GM12878 (cell line): ENCODE measurements at regions not wholly inside any gene's neighbourhood (a gene's known extent, or its start where the extent isn't known, plus 50 kb on each side); places are given as distances from the start of the nearest gene placed in this dataset.

ENCODE experiments used
- ATAC-seq: fragments of 200-7000 bp; cut with Tn5 transposase; 3 replicates; pipeline ENCODE4 v1.9.1; 2020; ENCODE audit warnings: mild to moderate bottlenecking, moderate library complexity
- BruUV-seq: library from RNA; stranded (reverse); fragments of 400-500 nt; replicated peaks from 2 replicates; lab custom pipeline; 2021; lab: Mats Ljungman, UMichigan
- CTCF ChIA-PET: fragments of 300-600 bp; sonication (Branson Sonifier 250); formaldehyde crosslinking; extraction: SDS; loops from one replicate; lab custom pipeline; 2021; ENCODE audit warnings: inconsistent platforms; lab: Yijun Ruan, JAX
- POLR2A ChIA-PET: fragments of 350-600 bp; formaldehyde crosslinking; extraction: SDS; loops from one replicate; lab custom pipeline; 2021; ENCODE audit warnings: inconsistent platforms; lab: Charles Lee
- RAD21 ChIA-PET: fragments of 300-600 bp; sonication (Branson Sonifier 250); formaldehyde crosslinking; loops from one replicate; lab custom pipeline; 2023; ENCODE audit warnings: antibody characterized with exemption; ENCODE audit not compliant: unreplicated experiment; lab: Charles Lee
- SMC1A ChIA-PET: fragments of 300-600 bp; sonication (Branson Sonifier 250); formaldehyde crosslinking; loops from one replicate; lab custom pipeline; 2023; ENCODE audit not compliant: unreplicated experiment, uncharacterized antibody; lab: Charles Lee
- DNase-seq: peaks from one replicate; pipeline ENCODE4 v3.0.0-alpha.2; 2011; ENCODE audit warnings: low read depth, low spot score
- FAIRE-seq: peaks from 3 replicates; lab custom pipeline; 2011; peaks lifted over from hg19 to GRCh38; lab: Jason Lieb, UNC
- H2AFZ ChIP-seq: 2 replicates; pipeline ENCODE4 v1.6.0; 2011; ENCODE audit warnings: low read depth, low read length, control low read depth; ENCODE audit not compliant: control insufficient read depth
- H3K27ac ChIP-seq: 2 replicates; pipeline ENCODE4 v1.5.1; 2011; ENCODE audit warnings: control low read depth; ENCODE audit not compliant: control insufficient read depth, insufficient read depth
- H3K27me3 ChIP-seq, 2 experiments: replicated peaks in 1 of 2; 2 replicates each; pipeline versions ENCODE4 v1.6.0 to v1.6.1; 2011; ENCODE audit warnings: low read length in 1 of 2; ENCODE audit not compliant: control insufficient read depth in 2 of 2, insufficient read depth in 2 of 2
- H3K36me3 ChIP-seq, 2 experiments: 2 replicates each; pipeline ENCODE4 v1.5.1; 2011; ENCODE audit warnings: low read length in 1 of 2; ENCODE audit not compliant: control insufficient read depth in 2 of 2, insufficient read depth in 2 of 2
- H3K4me1 ChIP-seq: 2 replicates; pipeline ENCODE4 v1.6.1; 2011; ENCODE audit warnings: mild to moderate bottlenecking, low read length, moderate library complexity, mixed read lengths; ENCODE audit not compliant: control insufficient read depth, insufficient read depth
- H3K4me2 ChIP-seq: 2 replicates; pipeline ENCODE4 v1.6.0; 2011; ENCODE audit warnings: control low read depth; ENCODE audit not compliant: control insufficient read depth, insufficient read depth
- H3K4me3 ChIP-seq: fragments of 200-600 bp; sonication (generic); 2 replicates; pipeline ENCODE4 v1.5.1; 2016
- H3K79me2 ChIP-seq: 2 replicates; pipeline ENCODE4 v1.6.0; 2011; ENCODE audit warnings: low read length; ENCODE audit not compliant: control insufficient read depth, insufficient read depth
- H3K9ac ChIP-seq: 2 replicates; pipeline ENCODE4 v1.8.0; 2011; ENCODE audit warnings: low read length, control low read depth, mixed read lengths; ENCODE audit not compliant: control insufficient read depth, insufficient read depth
- H3K9me3 ChIP-seq: replicated peaks from 3 replicates; pipeline ENCODE4 v1.5.1; 2011; ENCODE audit warnings: mild to moderate bottlenecking, low read length; ENCODE audit not compliant: control insufficient read depth, insufficient read depth
- H4K20me1 ChIP-seq: 2 replicates; pipeline ENCODE4 v1.6.0; 2011; ENCODE audit not compliant: control insufficient read depth, insufficient read depth
- BMI1 ChIP-seq: fragments of 450-650 bp; IDR thresholded peaks from 2 replicates; pipeline ENCODE4 v1.6.1; 2016; ENCODE audit warnings: mild to moderate bottlenecking, moderate library complexity, borderline replicate concordance
- CEBPZ ChIP-seq: fragments of 150-350 bp; IDR thresholded peaks from 2 replicates; pipeline ENCODE4 v1.6.1; 2016; ENCODE audit warnings: low read depth, low read length
- CREB1 ChIP-seq: IDR thresholded peaks from 2 replicates; pipeline ENCODE4 v1.6.1; 2012; ENCODE audit warnings: low read depth, mild to moderate bottlenecking, inconsistent platforms
- HCFC1 ChIP-seq: fragments of 150-350 bp; IDR thresholded peaks from 2 replicates; pipeline ENCODE4 v1.6.1; 2014; ENCODE audit warnings: low read length
- PRDM15 ChIP-seq: fragments of 450-650 bp; formaldehyde crosslinking; IDR thresholded peaks from 2 replicates; pipeline ENCODE4 v1.4.0; 2020; ENCODE audit warnings: mild to moderate bottlenecking, moderate library complexity
- RAD51 ChIP-seq: fragments of 450-650 bp; IDR thresholded peaks from 2 replicates; pipeline ENCODE4 v1.6.1; 2016; ENCODE audit warnings: moderate library complexity, mild to moderate bottlenecking, inconsistent platforms
- RBBP5 ChIP-seq: fragments of 200-600 bp; sonication (generic); conservative IDR thresholded peaks from 2 replicates; pipeline ENCODE4 v1.6.1; 2016
- RUNX3 ChIP-seq: IDR thresholded peaks from 2 replicates; pipeline ENCODE4 v1.6.1; 2012; ENCODE audit warnings: low read length, inconsistent platforms
- SMAD5 ChIP-seq: IDR thresholded peaks from 2 replicates; pipeline ENCODE4 v1.6.1; 2016; ENCODE audit warnings: antibody characterized with exemption, low read depth
- ZBED1 ChIP-seq: IDR thresholded peaks from 2 replicates; pipeline ENCODE4 v1.6.1; 2016; ENCODE audit warnings: borderline replicate concordance
- ZBTB11 ChIP-seq: fragments of 450-650 bp; formaldehyde crosslinking; IDR thresholded peaks from 2 replicates; pipeline ENCODE4 v1.5.0; 2022; ENCODE audit warnings: mild to moderate bottlenecking, missing genetic modification characterization
- WGBS: methylation state at CpG from one replicate; pipeline ENCODE4 v1.1.6; 2016; ENCODE audit warnings: low lambda C conversion rate; ENCODE audit not compliant: insufficient replicate concordance, insufficient coverage; ENCODE audit errors: missing lambda C conversion rate; 5-methylcytosine and 5-hydroxymethylcytosine counted together
- in situ Hi-C: fragments of 300-500 bp; cut with MboI; formaldehyde crosslinking; loops from 9 replicates; pipeline ENCODE4 v1.14.3; 2018; ENCODE audit warnings: mixed read lengths
- intact Hi-C: fragments of 100-400 bp; cut with micrococcal nuclease; formaldehyde crosslinking; loops from one replicate; pipeline ENCODE4 v1.14.2; 2022; ENCODE audit not compliant: unreplicated experiment
- TF ChIP-seq, protein P1 (sequence below): IDR thresholded peaks from 2 replicates; pipeline ENCODE4 v1.6.1; 2012; ENCODE audit warnings: mild to moderate bottlenecking, low read depth, low read length

- no TSS peak for BruUV-seq
- no peaks in the 10 kb centered on the region for H4K20me1 ChIP-seq
- H3K27ac ChIP-seq: no peak overlapping the region
- intact Hi-C loops (no loop called here), in situ Hi-C loops (no loop called here)
- H3K79me2 ChIP-seq: no peaks in the 10 kb centered on the region
- no peak overlapping the region for H3K4me3 ChIP-seq
- no peaks in the 10 kb centered on the region for H3K4me1 ChIP-seq
- DNase-seq: no peak
- CTCF ChIA-PET: no interaction called here
- POLR2A ChIA-PET: no interaction called here
- RAD21 ChIA-PET: no interaction called here
- H3K36me3 ChIP-seq: no peaks in the 10 kb centered on the region
- no peaks in the 10 kb centered on the region for H3K9me3 ChIP-seq
- no peak overlapping the region for H3K9ac ChIP-seq
- no peak overlapping the region for H3K4me2 ChIP-seq
- H3K27me3 ChIP-seq: no peaks in the 10 kb centered on the region
- no peak for FAIRE-seq
- H2AFZ ChIP-seq: no peak overlapping the region
- WGBS: 19% methylated on average over 4 of the region's 4 CpGs
- ATAC-seq: no peak
- SMC1A ChIA-PET: no interaction called here
- TF ChIP-seq RBBP5: no peak
- TF ChIP-seq SMAD5: no peak
- no peak for TF ChIP-seq RAD51
- no peak for TF ChIP-seq CEBPZ
- no peak for TF ChIP-seq ZBED1
- no peak for TF ChIP-seq BMI1
- no peak for TF ChIP-seq RUNX3
- no peak for TF ChIP-seq HCFC1
- no peak for TF ChIP-seq PRDM15 (CRISPR knock-in tag)
- TF ChIP-seq ZBTB11 (CRISPR knock-in tag): no peak
- TF ChIP-seq, protein P1, sequence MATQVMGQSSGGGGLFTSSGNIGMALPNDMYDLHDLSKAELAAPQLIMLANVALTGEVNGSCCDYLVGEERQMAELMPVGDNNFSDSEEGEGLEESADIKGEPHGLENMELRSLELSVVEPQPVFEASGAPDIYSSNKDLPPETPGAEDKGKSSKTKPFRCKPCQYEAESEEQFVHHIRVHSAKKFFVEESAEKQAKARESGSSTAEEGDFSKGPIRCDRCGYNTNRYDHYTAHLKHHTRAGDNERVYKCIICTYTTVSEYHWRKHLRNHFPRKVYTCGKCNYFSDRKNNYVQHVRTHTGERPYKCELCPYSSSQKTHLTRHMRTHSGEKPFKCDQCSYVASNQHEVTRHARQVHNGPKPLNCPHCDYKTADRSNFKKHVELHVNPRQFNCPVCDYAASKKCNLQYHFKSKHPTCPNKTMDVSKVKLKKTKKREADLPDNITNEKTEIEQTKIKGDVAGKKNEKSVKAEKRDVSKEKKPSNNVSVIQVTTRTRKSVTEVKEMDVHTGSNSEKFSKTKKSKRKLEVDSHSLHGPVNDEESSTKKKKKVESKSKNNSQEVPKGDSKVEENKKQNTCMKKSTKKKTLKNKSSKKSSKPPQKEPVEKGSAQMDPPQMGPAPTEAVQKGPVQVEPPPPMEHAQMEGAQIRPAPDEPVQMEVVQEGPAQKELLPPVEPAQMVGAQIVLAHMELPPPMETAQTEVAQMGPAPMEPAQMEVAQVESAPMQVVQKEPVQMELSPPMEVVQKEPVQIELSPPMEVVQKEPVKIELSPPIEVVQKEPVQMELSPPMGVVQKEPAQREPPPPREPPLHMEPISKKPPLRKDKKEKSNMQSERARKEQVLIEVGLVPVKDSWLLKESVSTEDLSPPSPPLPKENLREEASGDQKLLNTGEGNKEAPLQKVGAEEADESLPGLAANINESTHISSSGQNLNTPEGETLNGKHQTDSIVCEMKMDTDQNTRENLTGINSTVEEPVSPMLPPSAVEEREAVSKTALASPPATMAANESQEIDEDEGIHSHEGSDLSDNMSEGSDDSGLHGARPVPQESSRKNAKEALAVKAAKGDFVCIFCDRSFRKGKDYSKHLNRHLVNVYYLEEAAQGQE: no peak
- TF ChIP-seq CREB1: no peak
These were observed 624.7 kb downstream of the TDRD15 start for GRCh38 chr2:21748501-21748900.
